Ureter (tissue), 1 donor: ENCODE measurements at regions not wholly inside any gene's neighbourhood (a gene's known extent, or its start where the extent isn't known, plus 50 kb on each side); places are given as distances from the start of the nearest gene placed in this dataset.
"Not testable (repeated sequence)": the region's sequence is repeated elsewhere in the genome, so short reads cannot be mapped to it uniquely, and the experiment has no call there.

Experiments used
- DNase-seq: peaks from one replicate; pipeline ENCODE4 v3.0.0-alpha.2; 2020; ENCODE audit warnings: low spot score
- donor health status: DM: yes; HTN: yes; CAD: no.

GRCh38 chr22:48629631-48630432 is 1197.8 kb downstream of the BRD1 start:
- no peak for DNase-seq

- no peak for DNase-seq
Observed at GRCh38 chr22:48628891-48629543, 1198.7 kb downstream of the BRD1 start.

- DNase-seq, result no peak
Observed at GRCh38 chr22:48627966-48628365, 1199.7 kb downstream of the BRD1 start.

- no peak for DNase-seq
Observed at GRCh38 chr22:48627203-48627602, 1200.5 kb downstream of the BRD1 start.

GRCh38 chr22:48624401-48624800 is 1203.3 kb downstream of the BRD1 start:
- no peak for DNase-seq

- no peak for DNase-seq
Observed at GRCh38 chr22:48622891-48623545, 1204.7 kb downstream of the BRD1 start.

GRCh38 chr22:48621085-48621484 is 1206.6 kb downstream of the BRD1 start:
- DNase-seq, result no peak

- not testable (repeated sequence) for DNase-seq
Observed at GRCh38 chr22:48620460-48620859, 1207.2 kb downstream of the BRD1 start.

GRCh38 chr22:48619721-48620120 is 1208.0 kb downstream of the BRD1 start:
- no peak for DNase-seq

- peak; percentile 60 for DNase-seq
Observed at GRCh38 chr22:48618326-48618725, 1209.3 kb downstream of the BRD1 start.

- DNase-seq, result no peak
Observed at GRCh38 chr22:48616656-48617055, 1211.0 kb downstream of the BRD1 start.

- DNase-seq, result no peak
Observed at GRCh38 chr22:48615171-48616008, 1212.3 kb downstream of the BRD1 start.

GRCh38 chr22:48613566-48614200 is 1214.0 kb downstream of the BRD1 start:
- DNase-seq, result no peak

- no peak for DNase-seq
Observed at GRCh38 chr22:48612077-48612995, 1215.3 kb downstream of the BRD1 start.

GRCh38 chr22:48609279-48609865 is 1218.3 kb downstream of the BRD1 start:
- DNase-seq, result no peak

GRCh38 chr22:48607901-48608662 is 1219.6 kb downstream of the BRD1 start:
- DNase-seq, result no peak

GRCh38 chr22:48606684-48607307 is 1220.9 kb downstream of the BRD1 start:
- no peak for DNase-seq

GRCh38 chr22:48605856-48606481 is 1221.7 kb downstream of the BRD1 start:
- no peak for DNase-seq
